GM19328 (cell line): ENCODE measurements at regions not wholly inside any gene's neighbourhood (a gene's known extent, or its start where the extent isn't known, plus 50 kb on each side); places are given as distances from the start of the nearest gene placed in this dataset.
"Not testable (repeated sequence)": the region's sequence is repeated elsewhere in the genome, so short reads cannot be mapped to it uniquely, and the experiment has no call there.

Experiments
- ATAC-seq: cut with Tn5 transposase; IDR thresholded peaks from one replicate; pipeline ENCODE4 v1.9.1; 2021; ENCODE audit warnings: mild to moderate bottlenecking, moderate library complexity; ENCODE audit not compliant: unreplicated experiment

DNA sequence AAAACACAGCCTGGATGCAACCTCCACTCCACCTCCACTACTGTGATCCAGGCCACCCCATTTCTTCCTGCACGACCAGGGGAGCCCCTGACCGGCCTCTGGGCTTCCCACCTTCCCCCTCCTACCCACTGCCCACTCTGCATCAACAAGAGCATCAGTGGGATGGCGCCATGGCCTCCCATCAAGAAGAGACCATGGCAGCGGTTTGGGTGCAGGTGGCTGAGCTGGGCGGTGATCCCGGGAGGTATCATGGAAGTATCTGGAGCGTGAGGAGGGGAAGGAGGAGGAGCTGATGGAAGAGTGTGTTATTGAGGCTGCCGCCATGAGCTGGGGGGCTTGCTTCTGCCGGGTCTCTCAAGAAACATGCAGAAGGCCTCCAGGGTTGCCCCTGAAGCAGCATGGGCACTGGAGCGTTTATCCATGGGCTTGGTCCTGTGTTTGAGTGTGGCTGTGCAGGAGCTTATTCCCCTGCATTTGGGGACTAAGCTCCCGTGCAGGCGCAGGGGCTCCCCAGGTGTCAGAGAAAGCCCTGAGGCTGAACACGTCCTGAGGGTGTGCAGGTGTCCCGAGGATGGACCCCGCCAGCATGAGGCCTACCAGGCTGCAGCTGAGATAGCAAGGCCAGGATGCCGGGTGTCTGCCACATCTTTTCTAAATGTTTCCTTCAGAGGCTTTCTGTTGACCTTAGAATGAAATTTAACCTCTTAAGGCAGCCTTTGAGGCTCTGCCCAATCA, 99.2 kb upstream of the PCBD1 start:
- no peak for ATAC-seq

DNA sequence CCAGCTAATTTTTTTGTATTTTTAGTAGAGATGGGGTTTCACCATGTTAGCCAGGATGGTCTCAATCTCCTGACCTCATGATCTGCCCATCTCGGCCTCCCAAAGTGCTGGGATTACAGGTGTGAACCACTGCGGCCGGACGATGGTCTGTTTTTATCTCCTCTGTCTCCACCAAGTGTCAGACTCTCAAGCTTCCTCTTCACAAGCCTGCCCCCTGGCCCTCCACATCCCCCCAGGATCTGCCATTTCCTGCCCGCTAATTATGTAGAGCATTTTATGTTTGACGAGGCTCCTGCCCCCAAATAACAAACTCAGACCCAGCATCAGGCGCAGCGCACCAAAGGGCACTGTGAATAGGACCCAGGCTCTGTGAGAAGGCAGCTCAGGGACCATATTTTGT, 101.8 kb upstream of the PCBD1 start:
- not testable (repeated sequence) for ATAC-seq

DNA sequence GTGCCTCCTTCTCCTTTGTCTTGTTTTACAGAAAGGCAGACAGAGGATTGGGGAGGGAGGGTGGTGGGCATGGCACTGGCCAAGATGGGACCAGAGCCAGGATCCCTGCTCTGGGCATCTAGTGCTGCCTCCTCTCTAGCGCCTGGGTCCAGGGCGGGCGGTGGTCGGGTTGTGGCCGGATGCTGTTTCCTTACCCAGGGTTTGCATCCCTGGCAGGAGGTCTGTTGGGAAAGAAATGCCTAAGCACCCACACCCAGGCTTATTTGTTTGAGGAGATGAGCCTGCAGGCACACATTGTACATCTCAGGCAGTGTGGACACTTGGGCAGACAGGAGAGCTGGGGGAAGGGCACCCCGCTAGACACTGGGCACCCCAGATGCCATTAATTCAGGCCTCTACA, 102.3 kb upstream of the PCBD1 start:
- no peak for ATAC-seq

DNA sequence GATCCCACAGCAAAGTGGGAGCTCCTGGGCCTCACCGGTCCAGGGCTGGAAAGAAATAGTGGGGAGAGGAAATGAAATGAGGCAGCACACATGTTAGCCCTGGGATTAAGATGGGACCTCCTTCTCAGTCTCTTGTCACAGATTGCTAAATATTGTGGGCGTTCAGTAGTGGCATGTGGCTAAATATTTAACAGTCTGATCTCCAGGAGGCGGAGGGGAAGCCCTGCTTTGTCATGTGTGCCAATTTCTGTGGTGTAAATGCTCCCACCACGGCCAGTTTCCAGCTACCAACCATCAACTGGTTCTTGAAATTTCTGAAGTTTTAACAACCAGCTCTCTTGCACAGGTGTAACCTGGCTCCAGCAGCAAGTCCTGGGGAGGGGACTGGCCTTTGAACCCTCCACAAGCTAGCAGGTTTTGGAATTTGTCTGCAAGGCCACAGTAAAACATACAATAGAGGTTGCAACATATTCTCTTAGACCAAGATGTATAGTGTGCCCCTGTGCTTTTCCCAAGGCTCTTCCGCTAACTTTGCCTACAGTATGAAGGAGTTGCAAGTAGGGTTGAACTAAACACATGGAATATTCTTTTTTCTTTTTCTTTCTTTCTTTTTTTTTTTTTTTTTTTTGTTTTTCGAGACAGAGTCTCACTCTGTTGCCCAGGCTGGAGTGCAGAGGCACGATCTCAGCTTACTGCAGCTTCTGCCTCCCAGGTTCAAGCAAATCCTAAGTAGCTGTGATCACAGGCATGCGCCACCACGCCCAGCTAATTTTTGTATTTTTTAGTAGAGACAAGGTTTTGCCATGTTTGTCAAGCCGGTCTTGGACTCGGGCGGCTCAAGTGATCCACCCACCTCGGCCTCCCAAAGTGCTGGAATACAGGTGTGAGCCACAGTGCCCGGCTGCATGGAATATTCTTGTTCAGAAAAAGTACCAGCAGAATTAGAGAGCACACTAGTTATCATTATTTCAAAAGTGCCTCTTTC, 103.1 kb upstream of the PCBD1 start:
- no peak for ATAC-seq

DNA sequence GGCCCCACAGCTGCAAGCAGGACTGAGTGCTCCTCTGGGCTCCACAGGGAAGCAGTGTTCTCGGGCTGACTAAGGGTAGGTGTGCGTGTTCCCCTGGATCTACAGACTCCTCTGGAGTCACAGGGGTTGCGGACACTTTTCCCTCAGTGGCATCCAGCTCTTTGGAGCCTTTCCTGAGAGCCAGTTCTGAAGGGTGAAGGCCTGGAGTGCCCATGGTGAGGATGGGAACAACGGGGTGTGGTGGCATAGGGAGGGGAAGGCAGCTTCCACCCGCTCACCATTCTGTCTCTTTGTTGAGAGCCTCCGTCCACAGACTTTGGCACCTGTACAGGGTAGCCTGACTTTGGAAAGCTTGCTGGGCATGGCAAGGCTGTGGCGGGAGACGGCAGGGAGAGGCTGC, 104.1 kb upstream of the PCBD1 start:
- ATAC-seq = no peak

DNA sequence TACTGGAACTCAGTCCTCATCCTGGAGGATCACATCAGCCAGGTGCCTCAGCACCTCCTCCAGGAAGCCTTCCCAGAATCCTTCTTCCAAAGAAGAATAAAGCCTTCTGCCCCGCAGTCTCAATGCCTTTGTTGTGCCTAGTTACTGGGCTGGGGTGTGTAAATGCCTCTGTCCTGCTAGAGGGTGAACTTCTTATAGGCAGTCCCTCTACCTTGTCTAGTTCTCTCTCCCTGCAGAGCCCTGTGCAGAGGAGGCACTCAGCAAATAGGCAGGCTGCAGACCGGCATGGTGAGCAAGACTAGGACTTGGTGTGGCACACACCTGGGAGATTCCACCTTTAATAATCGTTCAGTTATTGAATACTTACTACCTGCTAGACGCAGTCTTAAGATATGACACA, 104.7 kb upstream of the PCBD1 start:
- ATAC-seq = no peak

DNA sequence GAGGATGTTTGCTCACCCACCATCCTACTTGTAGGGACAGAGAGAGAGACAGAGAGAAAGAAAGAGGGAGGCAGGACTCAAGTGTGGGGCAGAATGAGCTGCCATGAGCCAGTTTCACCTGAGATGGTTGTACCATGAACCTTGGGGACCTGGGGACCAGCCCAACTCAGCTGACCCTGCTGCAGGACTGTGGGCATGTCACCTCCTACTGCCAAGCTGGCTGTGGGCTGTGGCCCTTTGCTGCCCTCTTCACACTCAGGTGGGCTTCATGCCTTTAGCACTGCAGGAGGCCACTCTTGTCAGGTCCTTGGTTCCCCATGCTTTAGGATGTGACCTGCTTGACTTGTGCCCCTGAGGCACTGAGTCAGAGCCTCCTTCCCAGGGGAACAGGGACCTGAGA, 108.2 kb upstream of the PCBD1 start:
- ATAC-seq = no peak

DNA sequence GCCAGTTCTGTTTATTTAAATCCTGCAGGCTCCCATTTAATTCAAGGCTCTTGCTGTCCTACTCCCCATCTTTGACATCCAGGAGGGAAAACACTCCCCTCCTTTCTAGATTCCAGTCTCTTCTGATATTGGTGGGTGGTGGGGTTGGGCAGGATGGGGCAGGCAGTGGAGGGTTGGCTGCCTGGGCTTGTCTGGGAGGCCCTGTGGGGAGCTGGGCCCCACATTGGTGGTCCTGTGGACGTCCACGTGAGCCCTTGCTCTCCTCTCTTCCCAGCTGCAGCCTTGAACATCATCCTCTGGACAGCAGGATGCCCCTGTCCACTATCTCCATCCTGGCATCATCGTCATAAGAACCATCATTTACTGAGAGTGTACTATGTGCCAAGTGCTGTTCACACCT, 108.9 kb upstream of the PCBD1 start:
- no peak for ATAC-seq

DNA sequence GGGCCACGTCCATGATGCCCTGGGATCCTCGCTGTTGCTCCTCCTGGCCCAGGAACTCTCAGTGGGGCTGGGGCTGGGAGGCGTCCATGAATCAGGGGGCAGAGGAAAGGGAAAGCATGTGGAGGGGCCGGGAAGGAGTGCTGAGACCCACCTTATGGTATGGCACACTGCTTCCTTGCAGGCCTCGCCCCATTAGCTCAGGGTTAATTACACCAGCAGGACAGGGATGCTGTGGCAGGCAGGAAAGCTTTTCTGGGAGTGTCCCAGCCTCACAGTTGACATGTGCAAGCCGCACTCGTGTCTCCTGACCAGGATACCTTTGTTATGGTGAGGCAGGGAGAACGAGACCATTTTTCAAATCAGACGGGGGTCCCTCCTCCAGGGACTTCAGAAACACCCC, 109.7 kb upstream of the PCBD1 start:
- no peak for ATAC-seq

DNA sequence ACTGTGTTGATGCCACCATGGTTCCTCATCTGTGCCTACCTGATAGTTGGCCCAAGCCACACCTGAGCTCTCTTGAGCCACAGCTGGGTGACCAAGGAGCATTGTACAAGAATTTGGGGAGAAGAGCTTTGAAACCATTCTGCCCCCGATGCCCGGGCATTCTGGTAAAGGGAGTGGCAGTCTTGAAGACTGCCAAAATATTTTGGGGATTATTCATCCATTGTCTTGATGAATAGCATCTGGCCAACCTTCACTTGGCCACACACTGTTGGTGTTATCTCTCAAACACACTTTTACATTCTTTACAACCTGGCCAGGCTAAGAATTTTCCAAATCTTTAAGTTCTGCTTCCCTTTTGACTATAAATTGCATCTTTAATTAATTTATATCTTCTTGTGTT, 113.1 kb upstream of the PCBD1 start:
- ATAC-seq = no peak

DNA sequence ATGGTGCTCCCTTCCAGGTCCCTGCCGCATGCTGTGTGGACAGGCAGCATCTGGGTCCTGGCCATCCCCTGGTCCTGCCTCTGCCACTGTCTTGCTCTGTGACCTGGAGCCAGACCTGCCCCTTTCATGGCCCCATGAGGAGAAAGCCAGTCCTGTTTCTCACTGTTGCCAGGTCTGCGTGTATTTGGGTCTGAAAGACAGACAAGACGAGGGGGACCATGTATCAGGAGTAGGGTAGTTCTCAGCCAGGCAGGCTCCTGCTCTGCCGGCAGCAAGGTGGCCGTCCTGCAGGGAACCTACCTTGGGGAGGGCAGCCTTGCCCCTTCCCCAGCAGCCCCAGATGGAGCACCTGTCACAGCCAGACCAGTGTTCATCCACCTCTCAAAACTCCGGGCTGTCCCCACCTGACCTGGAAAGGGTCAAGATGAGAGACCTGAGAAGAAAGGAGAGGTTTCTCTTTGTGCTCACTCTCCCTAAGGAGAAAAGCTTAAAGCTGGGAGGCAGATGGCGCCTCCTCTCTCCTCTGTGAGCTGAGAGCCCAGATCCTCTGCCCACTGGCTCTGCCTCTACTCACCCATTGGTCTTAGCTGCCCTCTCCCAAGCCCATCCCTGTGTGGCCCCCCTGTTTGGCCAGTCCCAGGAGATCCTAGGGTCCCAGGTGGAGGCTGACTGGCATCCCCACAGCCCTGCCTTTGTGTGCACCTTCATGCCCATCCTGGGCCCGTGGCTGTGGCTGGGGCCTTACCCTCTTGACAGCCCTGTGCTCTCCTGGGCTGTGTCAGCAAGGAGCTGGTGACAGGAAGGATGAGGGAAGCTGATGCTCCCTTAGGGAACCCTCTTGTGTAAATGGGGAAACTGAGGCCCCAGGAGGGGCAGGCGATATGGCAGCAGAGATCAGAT, 116.1 kb upstream of the PCBD1 start:
- ATAC-seq = no peak

DNA sequence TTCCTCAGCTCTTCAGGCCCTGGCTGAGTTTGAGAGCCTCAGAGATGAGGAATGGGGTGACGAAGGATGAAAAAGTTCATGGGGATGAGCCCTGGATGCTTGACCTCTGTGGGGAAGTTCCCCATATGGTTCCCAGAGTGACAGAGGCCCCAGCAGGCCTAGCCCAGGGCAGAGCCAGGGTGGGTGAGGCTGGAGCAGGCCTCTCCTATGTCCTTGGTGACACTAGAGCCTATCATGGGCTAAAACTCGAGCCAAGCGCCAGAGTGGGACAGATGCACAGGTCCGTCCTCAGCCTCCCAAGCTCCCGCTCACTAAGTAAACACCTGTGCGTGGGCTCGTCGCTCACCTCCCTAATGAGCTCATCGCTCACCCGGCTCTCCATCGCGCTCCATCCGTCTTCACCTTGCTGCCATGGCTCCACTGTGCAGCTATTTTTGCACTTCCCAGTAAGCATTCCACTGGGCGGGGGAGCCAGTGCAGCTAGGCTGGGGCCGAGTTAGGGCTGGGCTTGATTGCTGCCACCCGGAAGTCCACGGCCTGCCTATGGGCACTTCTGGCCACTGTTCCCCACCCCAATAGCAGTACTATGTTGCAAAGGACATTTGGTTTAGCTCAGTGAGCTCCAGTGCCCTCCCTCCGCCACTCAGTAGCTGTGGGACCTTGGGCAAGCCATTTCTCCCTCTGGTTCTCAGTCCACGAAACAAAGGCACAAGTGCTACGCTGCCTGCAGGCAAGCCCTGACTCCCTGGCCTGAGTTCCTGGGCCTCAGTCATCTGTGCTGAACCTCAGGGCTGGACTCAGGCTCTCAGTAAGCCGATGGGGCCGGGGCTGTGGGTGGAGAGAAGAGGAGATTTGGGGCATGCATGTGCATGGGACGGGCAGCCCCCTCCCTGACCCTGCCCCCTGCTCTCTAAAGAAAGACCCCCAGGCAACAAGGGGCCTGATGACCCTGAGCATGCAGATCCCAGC, 117.3 kb upstream of the PCBD1 start:
- ATAC-seq = no peak

DNA sequence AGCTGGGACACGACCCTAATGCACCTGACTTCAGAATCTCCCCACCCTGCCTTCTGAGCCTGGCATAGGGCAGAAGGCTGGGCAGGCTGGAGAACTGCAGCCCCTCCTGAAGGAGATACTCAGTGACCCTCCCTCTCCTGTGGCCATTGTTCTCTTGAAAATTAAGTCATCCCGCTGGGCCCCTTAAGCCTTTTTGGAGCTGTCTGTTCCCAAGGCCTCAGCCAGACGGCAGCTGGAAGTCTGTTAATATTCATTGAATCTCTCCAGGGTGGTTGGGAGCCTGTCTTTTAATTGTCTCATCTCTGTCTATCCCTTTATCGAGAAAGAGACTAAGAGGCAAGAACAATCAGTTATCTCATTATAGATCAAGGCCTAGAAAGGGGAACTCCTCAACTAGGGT, 118.1 kb upstream of the PCBD1 start:
- ATAC-seq = no peak

DNA sequence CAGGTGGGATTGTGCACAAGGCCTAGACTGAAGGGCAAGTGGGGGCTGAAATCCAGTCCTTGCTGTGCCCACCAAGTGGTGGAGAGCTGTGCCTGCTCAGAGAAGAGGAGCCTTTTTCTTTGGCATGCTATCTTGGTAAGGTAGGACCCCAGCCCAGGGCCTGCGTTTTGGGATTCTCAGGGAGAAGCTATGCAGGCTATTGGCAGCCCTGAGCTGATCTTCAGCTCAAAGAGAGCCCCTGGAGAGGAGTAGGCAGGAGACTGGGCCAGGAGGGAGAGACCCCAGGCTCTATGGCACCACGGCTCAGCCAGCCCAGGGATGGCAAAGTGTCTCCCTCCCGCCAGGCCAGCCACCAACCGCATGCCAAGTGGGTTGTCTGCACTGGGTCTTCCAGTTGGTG, 119.2 kb upstream of the PCBD1 start:
- ATAC-seq = no peak

DNA sequence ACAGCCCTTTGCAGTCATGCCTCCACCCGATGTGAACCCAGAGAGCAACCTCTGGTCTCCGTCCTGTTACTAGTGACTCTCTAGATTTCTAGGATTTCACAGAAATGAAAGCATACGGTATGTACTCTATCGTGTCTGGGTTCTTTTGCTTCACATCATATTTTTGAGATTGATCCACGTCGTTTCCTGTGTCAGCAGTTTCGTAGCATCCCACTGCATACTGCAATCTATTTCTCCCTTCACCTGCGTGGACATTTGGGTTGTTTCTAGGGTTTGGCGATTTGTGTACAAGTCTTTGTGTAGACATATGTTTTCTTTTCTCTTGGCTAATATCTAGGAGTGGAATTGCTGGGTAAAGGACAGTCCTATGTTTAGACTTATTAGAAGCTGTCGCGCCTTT, 119.8 kb upstream of the PCBD1 start:
- no peak for ATAC-seq

DNA sequence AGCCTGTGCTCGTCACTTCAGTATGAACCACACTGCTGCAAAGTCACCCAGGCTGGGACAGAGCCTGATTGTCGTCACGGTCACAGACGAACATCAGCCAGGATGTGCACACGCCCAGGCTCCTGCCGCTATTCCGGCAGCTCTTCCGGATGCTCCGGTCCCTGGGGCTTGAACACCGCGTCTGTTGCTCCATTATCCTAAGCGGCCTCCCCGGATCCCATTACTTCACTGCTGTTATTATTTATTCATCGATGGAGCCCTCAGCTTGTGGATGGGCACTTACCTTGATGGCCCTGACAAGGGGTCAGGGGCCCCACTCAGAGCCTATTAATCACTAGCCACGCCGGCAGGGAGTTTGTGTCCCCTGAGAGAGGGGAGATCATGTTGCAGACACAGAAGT, 120.8 kb upstream of the PCBD1 start:
- ATAC-seq = no peak

DNA sequence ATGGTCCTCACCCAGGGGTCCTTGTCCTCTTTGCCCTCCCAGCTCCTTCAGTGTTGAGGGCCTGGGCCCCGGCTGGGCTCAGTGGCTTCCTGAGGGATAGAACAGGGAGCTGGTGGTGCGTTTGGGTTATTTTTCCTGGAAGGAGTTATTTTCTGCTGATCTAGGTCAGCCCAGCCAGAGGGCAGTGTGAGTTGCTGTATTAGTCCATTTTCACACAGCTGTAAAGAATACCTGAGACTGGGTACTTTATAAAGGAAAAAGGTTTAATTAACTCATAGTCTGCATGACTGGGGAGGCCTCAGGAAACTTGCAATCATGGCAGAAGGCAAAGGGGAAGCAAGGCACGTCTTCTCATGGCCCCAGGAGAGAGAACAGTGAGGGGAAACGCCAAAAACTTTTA, 122.4 kb upstream of the PCBD1 start:
- no peak for ATAC-seq

DNA sequence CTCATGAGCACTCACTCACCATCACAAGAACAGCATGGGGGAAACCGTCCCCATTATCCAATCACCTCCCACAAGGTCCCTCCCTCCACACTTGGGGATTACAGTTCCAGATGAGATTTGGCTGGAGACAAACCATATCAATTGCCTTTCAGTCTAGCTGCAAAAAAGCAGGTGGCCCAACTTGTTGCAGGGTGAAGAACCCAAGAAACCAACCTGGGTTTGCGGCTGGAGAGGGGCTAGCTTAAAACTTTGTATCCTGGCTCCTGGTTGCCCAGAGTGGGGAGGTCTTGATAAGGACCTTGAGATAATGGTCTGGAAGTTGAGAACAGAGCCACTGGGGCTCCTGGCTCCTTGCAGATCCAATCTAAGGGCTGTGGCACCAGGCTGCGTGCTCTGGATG, 122.8 kb upstream of the PCBD1 start:
- no peak for ATAC-seq

DNA sequence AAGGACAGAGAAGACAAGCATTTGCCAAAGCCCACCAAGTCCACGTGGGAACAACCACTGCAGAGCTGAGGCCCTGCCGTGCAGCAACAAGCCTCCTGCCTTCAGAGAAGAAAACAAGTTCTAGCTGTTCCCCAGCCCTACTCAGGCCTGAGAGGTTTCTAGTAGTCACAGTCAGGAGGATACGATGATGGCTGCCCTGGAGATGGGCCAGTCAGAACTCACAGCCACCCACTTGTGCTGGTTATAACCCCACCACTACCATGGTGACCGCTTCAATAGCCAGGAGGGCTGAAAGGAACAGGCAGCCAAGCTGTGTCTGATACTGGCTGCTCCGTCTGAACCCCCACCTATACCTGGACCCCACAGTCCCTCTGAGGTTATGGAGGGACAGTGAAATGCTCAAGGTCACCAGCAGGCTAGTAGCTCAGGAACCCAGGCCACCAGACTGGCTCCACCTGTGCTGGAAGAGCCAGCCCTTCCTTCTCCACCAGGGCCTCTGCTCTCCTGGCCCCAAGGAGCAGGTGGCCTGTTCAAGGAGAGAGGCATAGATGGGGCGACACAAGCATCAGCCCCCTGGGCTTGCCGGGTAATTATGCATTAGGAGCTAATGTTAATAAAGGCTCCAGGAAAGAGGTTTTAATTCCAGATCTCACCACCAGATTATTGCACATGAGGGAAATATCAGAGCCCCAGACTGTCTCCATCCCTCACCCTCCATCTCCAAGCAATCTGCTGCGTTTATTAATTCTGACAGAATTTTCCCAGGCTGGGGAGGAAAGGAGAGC, 125.8 kb upstream of the PCBD1 start:
- no peak for ATAC-seq
